ENCODE measurements at regions not wholly inside any gene's neighbourhood (a gene's known extent, or its start where the extent isn't known, plus 50 kb on each side); places are given as distances from the start of the nearest gene placed in this dataset.

DNA sequence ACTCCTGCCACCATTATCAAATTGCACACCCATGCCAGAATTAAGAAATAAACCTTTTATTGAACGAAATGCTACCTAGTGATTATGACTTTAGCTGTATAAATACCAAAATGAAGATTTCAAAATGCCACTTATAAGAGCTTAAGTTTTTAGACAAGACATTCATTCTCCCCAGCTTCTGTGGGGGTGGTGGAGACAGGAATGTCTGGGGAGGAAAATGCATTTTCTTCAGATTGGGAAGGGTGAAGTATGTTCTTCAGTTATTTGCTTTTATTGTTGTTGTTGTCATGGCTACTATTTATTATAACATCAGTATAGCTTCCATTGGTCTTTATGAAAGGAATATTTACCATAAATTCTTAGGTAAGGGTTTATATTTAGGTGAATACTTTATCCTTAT lies 132.7 kb upstream of the GMNC start:
- TF ChIP-seq, protein P1, sequence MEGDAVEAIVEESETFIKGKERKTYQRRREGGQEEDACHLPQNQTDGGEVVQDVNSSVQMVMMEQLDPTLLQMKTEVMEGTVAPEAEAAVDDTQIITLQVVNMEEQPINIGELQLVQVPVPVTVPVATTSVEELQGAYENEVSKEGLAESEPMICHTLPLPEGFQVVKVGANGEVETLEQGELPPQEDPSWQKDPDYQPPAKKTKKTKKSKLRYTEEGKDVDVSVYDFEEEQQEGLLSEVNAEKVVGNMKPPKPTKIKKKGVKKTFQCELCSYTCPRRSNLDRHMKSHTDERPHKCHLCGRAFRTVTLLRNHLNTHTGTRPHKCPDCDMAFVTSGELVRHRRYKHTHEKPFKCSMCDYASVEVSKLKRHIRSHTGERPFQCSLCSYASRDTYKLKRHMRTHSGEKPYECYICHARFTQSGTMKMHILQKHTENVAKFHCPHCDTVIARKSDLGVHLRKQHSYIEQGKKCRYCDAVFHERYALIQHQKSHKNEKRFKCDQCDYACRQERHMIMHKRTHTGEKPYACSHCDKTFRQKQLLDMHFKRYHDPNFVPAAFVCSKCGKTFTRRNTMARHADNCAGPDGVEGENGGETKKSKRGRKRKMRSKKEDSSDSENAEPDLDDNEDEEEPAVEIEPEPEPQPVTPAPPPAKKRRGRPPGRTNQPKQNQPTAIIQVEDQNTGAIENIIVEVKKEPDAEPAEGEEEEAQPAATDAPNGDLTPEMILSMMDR (IDR thresholded peaks at IDR 0.05), result no peak
- TF ChIP-seq EP300 (IDR thresholded peaks at IDR 0.05) (no peak), POLR2A (IDR thresholded peaks at IDR 0.05) (no peak)
